Endodermal cell (in vitro differentiated cells): ENCODE measurements at regions not wholly inside any gene's neighbourhood (a gene's known extent, or its start where the extent isn't known, plus 50 kb on each side); places are given as distances from the start of the nearest gene placed in this dataset.

ENCODE experiments used
- DNase-seq: peaks from one replicate; pipeline ENCODE4 v3.0.0-alpha.2; 2017
- H3K27ac ChIP-seq: 2 replicates; pipeline ENCODE4 v1.5.1; 2013; ENCODE audit warnings: mild to moderate bottlenecking, low read depth, low read length, moderate library complexity
- H3K27me3 ChIP-seq: 2 replicates; pipeline ENCODE4 v1.6.1; 2013; ENCODE audit warnings: mild to moderate bottlenecking, low read length, moderate library complexity; ENCODE audit not compliant: insufficient read depth, control insufficient read depth, poor library complexity, severe bottlenecking
- H3K36me3 ChIP-seq: 2 replicates; pipeline ENCODE4 v1.7.0; 2013; ENCODE audit warnings: mild to moderate bottlenecking, low read length, moderate library complexity; ENCODE audit not compliant: control insufficient read depth, insufficient read depth
- H3K4me1 ChIP-seq: one replicate; pipeline ENCODE4 v1.7.0; 2013; ENCODE audit warnings: low read length; ENCODE audit not compliant: control insufficient read depth, insufficient read depth
- H3K4me3 ChIP-seq: 2 replicates; pipeline ENCODE4 v1.5.1; 2013; ENCODE audit warnings: mild to moderate bottlenecking, low read length, moderate library complexity
- H3K9ac ChIP-seq: 2 replicates; pipeline ENCODE4 v1.6.1; 2013; ENCODE audit warnings: mild to moderate bottlenecking, low read length, moderate library complexity; ENCODE audit not compliant: poor library complexity, severe bottlenecking; ENCODE audit errors: extremely low read depth
- H3K9me3 ChIP-seq: 2 replicates; pipeline ENCODE4 v1.6.1; 2013; ENCODE audit warnings: mild to moderate bottlenecking, low read length, moderate library complexity; ENCODE audit not compliant: control insufficient read depth
- H3K27ac Mint-ChIP-seq: 2 replicates; pipeline ENCODE4 v1.8.0; 2020; ENCODE audit warnings: mixed read lengths
- H3K27me3 Mint-ChIP-seq: 2 replicates; pipeline ENCODE4 v1.8.0; 2021; ENCODE audit warnings: mild to moderate bottlenecking, mixed read lengths; ENCODE audit not compliant: insufficient read depth
- H3K36me3 Mint-ChIP-seq: 2 replicates; pipeline ENCODE4 v1.8.0; 2020; ENCODE audit warnings: low read depth, mixed read lengths
- H3K4me1 Mint-ChIP-seq: 2 replicates; pipeline ENCODE4 v1.8.0; 2020; ENCODE audit warnings: mixed read lengths
- H3K4me3 Mint-ChIP-seq: 2 replicates; pipeline ENCODE4 v1.8.0; 2020; ENCODE audit warnings: mild to moderate bottlenecking, moderate library complexity, mixed read lengths
- H3K9me3 Mint-ChIP-seq: 2 replicates; pipeline ENCODE4 v1.8.0; 2020; ENCODE audit warnings: mild to moderate bottlenecking, mixed read lengths
- whole genome bisulfite sequencing, 2 experiments: methylation state at CpG; one replicate each; pipeline versions ENCODE4 v1.1.5 to v1.1.7; 2013; ENCODE audit warnings: missing lambda C conversion rate in 2 of 2, mixed read lengths in 1 of 2; ENCODE audit not compliant: insufficient coverage in 1 of 2, insufficient read length in 1 of 2; 5-methylcytosine and 5-hydroxymethylcytosine counted together
- TF ChIP-seq, protein P1 (sequence below): fragments of 200-600 bp; sonication (generic); conservative IDR thresholded peaks from 2 replicates; pipeline ENCODE4 v1.5.0; 2021; ENCODE audit warnings: antibody characterized with exemption, mild to moderate bottlenecking

DNA sequence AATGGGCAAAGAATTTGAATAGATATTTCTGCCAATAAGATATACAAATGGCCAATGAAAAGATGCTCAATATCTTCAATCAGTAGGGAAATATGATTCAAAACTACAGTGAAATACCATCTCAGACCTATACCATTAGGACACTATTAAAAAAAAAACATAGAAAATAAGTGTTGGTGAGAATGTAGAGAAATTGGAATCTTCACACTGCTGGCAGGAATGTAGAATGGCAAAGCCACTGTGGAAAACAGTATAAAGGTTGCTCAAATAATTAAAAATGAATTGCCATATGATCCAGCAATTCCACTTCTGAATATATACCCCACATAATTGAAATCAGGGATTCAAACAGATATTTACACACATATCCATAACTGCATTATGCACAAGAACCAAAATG lies 88.1 kb upstream of the STARD13 start:
- Histone ChIP-seq H3K4me3 (no peak overlapping the region), H3K9me3 (no peaks in the 10 kb centered on the region), H3K27ac (no peak overlapping the region), H3K27me3 (no peaks in the 10 kb centered on the region), H3K4me1 (no peaks in the 10 kb centered on the region), H3K9ac (no peak overlapping the region), H3K36me3 (no peaks in the 10 kb centered on the region)
- Mint-ChIP-seq H3K27ac (no peak overlapping the region), H3K9me3 (no peaks in the 10 kb centered on the region), H3K4me3 (no peak overlapping the region), H3K4me1 (no peaks in the 10 kb centered on the region), H3K27me3 (peaks cover 18% of the 10 kb centered on the region), H3K36me3 (no peaks in the 10 kb centered on the region)
- TF ChIP-seq, protein P1, sequence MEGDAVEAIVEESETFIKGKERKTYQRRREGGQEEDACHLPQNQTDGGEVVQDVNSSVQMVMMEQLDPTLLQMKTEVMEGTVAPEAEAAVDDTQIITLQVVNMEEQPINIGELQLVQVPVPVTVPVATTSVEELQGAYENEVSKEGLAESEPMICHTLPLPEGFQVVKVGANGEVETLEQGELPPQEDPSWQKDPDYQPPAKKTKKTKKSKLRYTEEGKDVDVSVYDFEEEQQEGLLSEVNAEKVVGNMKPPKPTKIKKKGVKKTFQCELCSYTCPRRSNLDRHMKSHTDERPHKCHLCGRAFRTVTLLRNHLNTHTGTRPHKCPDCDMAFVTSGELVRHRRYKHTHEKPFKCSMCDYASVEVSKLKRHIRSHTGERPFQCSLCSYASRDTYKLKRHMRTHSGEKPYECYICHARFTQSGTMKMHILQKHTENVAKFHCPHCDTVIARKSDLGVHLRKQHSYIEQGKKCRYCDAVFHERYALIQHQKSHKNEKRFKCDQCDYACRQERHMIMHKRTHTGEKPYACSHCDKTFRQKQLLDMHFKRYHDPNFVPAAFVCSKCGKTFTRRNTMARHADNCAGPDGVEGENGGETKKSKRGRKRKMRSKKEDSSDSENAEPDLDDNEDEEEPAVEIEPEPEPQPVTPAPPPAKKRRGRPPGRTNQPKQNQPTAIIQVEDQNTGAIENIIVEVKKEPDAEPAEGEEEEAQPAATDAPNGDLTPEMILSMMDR = peak; percentile 57
- no peak for DNase-seq

DNA sequence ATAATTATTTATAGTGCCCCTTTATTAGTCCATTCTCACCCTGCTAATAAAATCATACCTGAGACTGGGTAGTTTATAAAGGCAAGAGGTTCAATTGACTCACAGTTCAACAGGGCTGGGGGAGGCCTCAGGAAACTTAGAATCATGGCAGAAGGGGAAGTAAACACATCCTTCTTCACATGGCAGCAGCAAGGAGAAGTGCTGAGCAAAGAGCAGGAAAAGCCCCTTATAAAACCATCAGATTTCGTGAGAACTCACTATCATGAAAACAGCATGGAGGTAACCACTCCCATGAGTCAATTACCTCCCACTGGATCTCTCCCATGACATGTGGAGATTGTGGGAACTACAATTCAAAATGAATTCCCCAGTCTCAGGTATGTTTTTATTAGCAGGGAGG lies 89.9 kb upstream of the STARD13 start:
- Histone ChIP-seq H3K27ac (no peak overlapping the region), H3K4me1 (no peaks in the 10 kb centered on the region), H3K27me3 (no peaks in the 10 kb centered on the region), H3K4me3 (no peak overlapping the region), H3K9ac (no peak overlapping the region), H3K9me3 (no peaks in the 10 kb centered on the region), H3K36me3 (no peaks in the 10 kb centered on the region)
- H3K27ac Mint-ChIP-seq = no peak overlapping the region
- H3K4me3 Mint-ChIP-seq = no peak overlapping the region
- no peaks in the 10 kb centered on the region for H3K36me3 Mint-ChIP-seq
- H3K4me1 Mint-ChIP-seq = peaks cover 6% of the 10 kb centered on the region
- TF ChIP-seq, protein P1 = peak; percentile 48
- peaks cover 22% of the 10 kb centered on the region for H3K27me3 Mint-ChIP-seq
- H3K9me3 Mint-ChIP-seq = no peaks in the 10 kb centered on the region
- no peak for DNase-seq
- WGBS, 2 experiments = 88% methylated on average over 1 of the region's 1 CpG; no CpG with 5 or more reads in 1 of the 2 experiments

DNA sequence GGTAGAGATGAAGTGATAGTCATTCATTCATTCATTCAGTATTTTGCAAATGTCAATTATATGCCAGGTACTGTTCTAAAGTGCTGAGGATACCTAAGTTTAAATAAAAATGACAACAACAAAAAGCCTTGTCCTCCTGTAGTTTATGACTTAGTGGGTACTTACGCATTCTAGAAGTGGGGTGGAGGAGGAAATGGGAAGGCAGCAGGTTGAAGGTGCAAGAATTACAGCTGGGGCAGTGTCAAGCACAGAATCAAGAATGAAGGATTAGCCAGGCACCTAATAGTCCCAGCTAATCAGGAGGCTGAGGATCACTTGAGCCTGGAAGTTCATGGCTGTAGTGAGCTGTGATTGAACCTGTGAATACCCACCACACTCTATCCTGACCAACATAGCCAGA lies 90.7 kb upstream of the STARD13 start:
- no peaks in the 10 kb centered on the region for H3K9me3 ChIP-seq
- WGBS, 2 experiments = 97 to 100% methylated on average over 1 of the region's 1 CpG
- no peak overlapping the region for H3K4me3 Mint-ChIP-seq
- no peaks in the 10 kb centered on the region for H3K36me3 ChIP-seq
- TF ChIP-seq, protein P1 = no peak
- no peak overlapping the region for H3K9ac ChIP-seq
- no peak overlapping the region for H3K4me3 ChIP-seq
- no peak for DNase-seq
- H3K27me3 Mint-ChIP-seq = peaks cover 22% of the 10 kb centered on the region
- H3K27ac ChIP-seq = no peak overlapping the region
- H3K9me3 Mint-ChIP-seq = no peaks in the 10 kb centered on the region
- H3K4me1 ChIP-seq = no peaks in the 10 kb centered on the region
- H3K27me3 ChIP-seq = no peaks in the 10 kb centered on the region
- peaks cover 11% of the 10 kb centered on the region for H3K4me1 Mint-ChIP-seq
- H3K27ac Mint-ChIP-seq = no peak overlapping the region
- no peaks in the 10 kb centered on the region for H3K36me3 Mint-ChIP-seq
